Hematopoietic multipotent progenitor cell treated with erythropoietin and hydrocortisone succinate and interleukin-3 and kit ligand, for 4 days (in vitro differentiated cells): ENCODE measurements at regions not wholly inside any gene's neighbourhood (a gene's known extent, or its start where the extent isn't known, plus 50 kb on each side); places are given as distances from the start of the nearest gene placed in this dataset.

ENCODE experiments used
- DNase-seq: peaks from one replicate; pipeline ENCODE4 v3.0.0-alpha.2; 2015

DNA sequence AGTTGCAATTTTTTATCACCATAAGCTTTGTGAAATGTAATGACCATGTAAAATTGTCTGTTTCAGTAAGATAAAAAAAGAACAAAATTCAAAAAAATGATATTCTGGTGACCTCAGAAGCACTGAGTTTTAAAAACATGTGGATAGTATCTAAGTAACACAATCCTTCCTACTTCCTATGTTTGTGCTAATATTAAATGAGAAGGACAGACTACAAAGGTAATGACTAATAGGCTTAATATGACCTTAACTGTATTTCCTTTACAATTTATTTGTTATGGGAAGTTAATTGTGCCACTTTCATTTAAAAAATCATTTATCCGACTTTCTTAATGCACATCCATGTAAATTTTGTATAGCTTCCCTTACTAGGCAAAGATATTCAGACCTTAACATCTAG lies 1030.4 kb upstream of the ATXN8OS start:
- DNase-seq = no peak

DNA sequence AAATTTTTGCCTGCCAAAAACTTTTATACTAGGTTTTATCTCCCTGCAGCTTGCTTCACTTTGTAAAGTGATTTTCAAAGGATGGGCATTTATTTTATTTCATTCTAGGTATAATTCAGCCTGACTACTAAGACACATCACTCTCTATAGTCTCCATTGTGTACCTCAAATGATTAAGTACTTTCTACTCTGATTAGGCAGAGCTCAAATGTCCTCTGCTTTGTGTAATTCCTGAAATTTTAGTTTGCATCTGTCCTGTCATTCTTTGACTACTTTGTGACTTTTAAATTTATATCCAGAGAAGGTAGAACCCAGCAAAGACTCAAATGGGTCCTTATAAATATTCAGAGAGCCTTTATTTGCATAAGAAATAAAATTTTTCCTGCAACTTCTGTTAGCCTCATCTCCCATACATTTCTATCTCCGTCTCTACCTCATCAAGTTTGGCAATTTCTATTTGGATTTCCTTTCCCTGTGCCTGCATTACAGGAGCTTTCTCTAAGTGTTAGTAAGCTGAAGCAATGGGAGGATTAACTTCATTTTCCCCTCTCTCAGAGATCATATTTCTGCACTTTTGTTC lies 1038.0 kb upstream of the ATXN8OS start:
- DNase-seq = no peak

DNA sequence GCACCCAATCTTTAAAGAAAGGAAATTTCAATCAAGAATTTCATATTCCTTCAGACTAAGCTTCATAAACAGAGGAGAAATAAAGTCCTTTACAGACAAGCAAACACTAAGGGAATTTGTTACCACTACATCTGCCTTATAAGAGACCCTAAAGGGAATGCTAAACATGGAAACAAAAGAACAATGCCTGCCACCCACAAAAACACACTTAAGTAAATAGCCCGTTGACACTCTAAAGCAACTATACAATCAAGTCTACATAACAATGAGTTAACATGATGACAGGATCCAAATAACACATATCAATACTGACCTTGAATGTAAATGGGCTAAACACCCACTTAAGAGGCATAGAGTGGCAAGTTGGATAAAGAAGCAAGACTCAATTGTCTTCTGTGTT lies 1056.9 kb upstream of the ATXN8OS start:
- DNase-seq = no peak

DNA sequence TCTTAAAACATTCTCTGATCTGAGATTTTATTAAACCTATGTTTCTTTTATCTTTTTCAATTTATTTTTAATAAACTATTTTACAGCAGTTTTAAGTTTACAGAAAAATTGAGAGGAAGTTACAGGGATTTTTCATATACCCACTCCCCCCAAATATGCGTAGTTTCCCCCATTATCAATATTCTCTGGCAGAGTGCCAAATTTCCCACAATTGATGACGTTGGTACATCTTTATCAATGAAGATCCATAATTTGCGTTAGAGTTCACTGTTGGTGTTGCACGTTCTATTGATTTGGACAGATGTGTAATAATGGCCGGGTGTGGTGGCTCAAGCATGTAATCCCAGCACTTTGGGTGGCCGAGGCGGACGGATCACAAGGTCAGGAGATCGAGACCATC lies 1063.0 kb upstream of the ATXN8OS start:
- no peak for DNase-seq

DNA sequence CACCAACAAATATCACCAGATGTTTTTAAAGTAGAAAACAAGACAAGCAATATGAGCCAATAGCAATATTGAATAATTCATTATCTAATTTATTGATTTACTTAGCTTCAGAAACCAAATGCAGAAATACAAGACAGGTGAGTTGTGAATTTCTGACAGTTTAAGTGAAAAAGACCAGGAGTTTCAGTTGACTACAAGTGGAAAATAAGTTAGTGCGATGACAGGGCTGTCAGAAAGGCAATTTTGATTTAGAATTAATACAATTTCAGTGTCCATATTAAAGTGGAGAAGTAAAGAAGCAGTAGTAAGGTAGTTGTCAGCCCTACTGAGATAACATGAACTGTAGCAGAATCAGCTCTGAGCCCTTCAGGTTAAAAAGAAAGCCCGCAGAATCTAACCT lies 1066.7 kb upstream of the ATXN8OS start:
- DNase-seq = no peak

DNA sequence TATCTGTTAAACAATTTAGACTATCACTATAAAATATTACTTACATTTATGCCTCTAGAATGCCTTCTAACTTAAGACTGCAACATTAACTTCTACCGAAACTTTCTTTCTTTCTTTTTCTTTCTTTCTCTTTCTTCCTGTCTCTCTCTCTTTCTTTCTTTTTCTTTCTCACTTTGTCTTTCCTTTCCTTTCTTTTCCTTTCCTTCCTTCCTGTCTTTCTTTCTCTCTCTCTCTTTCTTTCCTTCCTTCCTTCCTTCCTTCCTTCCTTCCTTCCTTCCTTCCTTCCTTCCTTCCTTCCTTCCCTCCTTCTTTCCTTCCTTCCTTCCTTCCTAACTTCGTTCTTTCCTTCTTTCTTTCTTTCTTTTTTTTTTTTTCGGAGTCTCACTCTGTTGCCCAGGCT lies 1071.9 kb upstream of the ATXN8OS start:
- no peak for DNase-seq

DNA sequence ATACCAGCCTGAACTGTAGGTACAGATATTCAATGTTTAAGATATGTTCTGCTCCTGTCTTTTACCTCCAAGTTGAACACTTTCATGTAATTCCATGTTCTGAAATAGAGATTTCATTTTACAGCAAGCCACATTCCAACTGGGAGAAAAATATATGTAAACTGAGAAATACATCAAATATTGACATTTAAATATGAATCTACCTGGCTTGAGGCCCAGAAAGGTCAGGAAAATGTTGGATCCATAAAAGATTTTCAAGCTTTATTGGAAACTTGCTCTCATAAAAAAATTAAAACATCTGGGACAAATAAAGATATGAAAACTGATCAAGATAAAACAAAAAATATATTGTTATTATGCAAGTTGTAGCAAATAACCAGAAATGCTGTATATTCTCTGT lies 1078.7 kb upstream of the ATXN8OS start:
- no peak for DNase-seq

DNA sequence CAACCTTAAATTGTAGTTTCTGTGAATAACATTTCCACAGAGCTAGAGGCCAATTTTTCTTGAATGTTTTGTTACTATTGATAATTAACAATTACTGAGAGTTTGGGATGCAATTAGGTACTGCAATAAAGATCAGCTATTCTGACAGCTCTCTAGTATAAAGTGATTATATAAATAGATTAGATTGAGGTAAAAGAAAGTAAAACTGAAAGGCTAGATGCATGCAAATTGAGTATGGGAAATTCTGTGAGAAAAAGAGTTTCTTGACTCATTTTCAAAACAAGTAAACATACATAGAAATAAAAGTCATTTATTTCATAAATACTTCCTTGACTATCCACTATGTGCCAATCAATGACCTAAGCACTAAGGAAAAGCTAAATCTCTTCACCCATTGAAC lies 1087.5 kb upstream of the ATXN8OS start:
- DNase-seq = no peak

DNA sequence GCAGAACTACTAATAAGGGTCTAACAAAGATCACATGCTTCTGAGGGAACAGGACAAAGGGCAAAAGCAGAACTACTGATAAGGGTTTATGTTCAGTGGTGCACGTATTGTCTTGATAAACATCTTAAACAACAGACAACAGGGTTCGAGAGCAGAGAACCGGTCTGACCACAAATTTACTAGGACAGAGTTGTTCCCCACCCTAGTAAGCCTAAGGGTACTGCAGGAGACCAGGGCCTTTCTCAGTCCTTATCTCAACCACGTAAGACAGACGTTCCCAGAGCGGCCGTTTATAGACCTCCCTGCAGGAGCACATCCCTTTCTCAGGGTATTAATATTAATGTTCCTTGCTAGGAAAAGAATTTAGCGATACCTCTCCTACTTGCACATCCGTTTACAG lies 1089.5 kb upstream of the ATXN8OS start:
- DNase-seq = peak; percentile 0

DNA sequence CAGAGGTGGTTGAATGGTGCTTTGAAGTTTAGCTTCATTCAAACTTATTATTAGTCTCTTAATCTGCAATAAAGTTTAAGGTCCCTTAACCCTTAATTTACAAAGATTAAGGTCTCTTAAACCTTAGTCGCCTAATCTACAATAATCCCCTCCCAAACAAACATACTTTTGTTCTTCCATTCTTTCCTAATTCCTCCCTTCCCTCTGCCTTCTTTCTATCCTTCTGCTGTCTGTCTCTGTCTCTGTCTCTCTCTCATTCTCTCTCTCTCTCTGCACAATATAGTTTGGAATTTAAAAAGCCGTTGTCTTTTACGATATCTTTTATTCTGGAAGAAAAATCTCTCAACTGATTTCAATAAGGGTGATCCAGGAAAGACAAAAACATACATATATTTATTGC lies 1096.8 kb upstream of the ATXN8OS start:
- DNase-seq = no peak

DNA sequence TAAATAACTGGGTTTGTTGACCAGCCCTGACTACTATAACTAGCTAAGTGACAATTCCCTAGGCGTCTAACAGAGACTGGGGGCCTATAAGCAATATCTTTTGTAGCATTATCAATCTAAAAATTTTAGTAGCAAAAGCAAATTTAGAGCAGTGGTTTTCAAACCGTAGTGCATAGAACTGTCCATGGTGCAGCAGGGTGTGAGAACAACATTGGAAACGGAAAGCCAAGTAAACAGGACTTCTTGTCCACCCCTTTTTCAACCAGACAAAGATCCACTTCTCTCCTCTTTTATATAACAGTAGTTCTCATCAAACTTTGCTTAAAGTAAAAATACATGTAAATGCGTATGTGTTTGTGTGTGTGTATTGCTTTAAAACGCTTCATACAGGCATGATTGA lies 1099.1 kb upstream of the ATXN8OS start:
- no peak for DNase-seq

DNA sequence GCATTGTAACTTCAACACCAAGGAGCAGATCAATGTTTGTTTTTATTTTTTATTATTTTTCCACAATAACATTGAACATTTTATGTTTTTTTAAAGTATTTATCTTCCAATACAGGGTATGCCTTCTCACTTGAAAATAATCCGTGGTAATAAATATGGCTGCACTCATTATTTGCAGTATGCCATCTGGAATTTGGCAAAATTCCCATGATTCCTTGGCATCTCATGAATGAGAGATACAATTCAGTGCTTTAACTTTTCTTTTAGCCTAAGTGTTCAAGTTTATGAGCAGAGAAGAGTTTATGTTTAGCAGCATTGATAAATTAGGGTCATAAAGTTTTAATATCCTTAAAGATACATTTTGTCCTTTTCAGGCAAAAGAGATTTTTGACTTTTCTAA lies 1109.6 kb upstream of the ATXN8OS start:
- DNase-seq = no peak

DNA sequence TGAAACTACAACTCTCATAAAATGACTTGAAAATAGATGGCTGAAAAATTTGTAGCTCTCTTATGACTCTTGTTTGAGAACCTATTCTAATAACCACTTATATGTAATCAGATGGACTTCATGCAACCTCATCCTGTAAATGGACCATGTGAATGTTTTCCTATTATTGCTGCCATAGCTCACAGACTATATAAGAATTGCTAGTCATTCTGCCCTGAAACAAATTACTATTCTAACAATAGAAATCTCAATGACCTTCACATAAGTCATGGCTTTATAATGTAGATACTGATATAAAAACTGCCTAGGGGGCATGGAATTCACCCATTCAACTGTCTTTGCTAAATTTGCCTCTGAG lies 1111.0 kb upstream of the ATXN8OS start:
- DNase-seq = no peak

DNA sequence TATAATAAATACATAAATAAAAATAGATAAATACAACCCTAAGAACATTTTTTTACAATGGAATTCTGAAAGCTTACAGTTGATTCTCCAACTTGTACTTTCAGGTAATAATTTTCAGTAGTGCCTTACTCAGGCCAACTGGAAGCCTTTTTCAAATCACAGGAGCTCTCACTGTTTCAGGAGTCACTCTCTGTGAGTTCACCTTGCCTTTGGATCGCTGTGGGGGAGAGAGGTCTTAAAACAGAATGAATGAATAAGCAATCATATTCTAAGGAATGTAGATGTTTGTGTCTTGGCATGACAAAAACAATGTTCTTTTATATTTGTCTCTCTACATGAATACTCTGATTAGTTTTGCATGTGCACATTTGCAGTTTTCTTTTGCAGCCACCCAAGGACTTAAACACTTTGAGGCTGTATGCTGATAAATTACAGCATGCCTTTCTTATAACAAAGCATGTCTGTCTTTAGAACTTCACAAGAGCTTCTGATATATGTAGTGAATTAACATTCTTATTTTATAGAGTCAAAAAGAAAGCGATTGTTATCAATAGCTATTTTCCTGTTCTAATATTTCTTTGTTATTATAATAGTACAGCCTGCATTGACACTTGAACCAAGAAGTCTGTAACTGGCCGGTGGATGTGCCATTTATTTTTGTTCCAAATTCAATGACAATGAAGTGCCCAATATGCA lies 1111.5 kb upstream of the ATXN8OS start:
- DNase-seq = no peak

DNA sequence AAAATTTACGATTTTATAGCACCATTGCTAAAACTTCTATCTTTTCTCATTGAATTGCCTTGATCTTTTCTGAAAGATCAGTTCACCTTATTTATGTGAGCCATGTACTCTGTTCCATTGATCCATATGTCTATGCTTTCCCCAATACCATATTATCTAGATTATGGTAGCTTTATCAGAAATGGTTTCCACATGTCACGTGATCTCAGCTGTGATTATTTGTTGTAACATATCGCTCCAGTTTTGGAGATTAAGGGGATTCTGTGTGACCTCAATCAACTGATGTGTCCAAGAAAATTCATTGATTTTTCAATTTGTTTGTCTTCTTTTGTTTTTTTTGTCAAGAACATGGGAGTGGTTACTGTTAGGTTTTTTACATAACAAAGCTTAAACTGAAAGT lies 1114.5 kb upstream of the ATXN8OS start:
- no peak for DNase-seq

DNA sequence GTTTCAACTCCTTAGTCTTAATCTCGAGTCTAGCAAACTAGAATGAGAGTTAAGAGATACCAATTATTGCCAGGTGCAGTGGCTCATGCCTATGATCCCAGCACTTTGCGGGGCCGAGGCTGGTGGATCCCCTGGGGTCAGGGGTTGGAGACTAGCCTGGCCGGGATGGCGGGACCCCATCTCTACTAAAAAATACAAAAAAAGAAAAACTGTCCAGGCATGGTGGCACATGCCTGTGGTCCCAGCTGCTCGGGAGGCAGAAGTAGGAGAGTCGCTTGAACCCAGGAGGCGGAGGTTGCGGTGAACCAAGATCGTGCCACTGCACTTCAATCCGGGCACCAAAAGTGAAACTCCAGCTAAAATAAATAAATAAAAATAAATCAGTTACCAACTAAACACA lies 1119.5 kb upstream of the ATXN8OS start:
- no peak for DNase-seq

DNA sequence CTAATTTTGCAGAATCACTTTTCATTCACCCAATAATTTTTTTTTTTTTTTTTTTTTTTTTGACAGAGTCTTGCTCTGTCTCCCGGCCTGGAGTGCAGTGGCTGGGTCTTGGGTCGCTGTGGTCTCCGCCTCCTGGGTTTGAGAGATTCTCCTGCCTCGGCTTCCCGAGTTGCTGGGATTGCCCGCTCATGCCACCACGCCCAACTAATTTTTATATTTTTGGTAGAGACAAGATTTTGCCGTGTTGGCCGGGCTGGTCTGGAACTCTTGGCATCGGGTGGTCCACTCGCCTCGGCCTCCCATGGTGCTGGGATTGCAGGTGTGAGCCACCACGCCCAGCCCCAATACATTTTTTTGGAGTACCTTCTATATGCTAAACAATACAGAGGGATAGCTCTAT lies 1120.0 kb upstream of the ATXN8OS start:
- DNase-seq = no peak

DNA sequence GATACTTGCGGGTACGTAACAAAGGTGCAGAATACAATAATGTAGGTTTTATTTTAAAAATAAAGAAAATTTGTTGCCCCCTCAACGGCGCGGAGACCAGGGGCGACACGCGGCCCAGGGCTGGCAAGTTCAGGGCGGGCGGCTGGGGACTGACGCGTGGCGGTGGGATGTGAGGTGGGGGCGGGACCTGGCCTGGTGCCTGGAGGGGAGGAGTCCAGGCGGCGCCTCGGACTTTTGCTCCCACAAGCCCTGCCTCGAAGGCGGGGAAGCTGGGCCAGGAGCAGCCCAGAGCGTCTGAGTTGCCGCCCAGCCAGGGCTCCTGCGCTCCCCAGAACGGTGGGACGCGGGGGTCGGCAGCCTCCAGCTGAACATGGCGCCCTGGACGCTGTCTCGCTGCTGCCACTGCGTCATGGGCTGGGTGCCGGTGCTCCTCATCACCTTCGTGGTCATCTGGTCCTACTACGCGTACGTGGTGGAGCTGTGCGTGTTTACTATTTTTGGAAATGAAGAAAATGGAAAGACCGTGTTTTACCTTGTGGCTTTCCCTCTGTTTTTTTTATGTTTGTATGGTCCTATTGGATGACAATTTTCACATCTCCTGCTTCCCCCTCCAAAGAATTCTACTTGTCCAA lies 1122.8 kb upstream of the ATXN8OS start:
- no peak for DNase-seq

DNA sequence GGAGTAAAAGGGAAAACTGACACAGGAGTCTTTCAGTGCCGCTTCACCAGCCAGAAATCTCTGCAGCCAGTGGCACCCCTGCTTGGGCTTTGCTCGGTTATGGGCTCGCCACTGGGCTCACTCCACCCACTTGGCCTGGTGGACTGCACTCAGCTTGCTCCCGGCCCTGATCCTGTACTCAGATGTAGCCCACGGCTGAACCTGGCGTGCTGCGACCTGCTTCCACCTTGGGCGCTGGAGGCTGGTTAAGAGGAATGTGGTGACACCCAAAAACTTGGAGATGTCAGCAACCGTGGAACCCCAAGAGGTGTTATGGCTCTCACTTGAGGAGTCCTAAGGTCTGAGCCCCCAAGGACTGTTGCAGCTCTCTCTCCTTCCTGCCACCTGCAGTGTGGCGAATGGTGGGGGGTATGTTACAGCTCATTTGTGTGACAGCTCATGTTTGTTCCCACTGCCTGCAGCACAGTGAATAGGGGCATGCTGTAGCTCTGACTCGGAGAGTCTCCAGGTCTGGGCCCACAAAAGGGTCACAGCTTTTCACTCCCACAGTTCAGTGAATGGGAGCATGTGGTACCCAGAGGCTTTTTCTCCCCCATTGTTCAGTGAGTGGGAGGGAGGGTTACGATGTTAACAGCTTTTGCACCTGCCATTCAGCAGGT lies 1124.5 kb upstream of the ATXN8OS start:
- DNase-seq = no peak

DNA sequence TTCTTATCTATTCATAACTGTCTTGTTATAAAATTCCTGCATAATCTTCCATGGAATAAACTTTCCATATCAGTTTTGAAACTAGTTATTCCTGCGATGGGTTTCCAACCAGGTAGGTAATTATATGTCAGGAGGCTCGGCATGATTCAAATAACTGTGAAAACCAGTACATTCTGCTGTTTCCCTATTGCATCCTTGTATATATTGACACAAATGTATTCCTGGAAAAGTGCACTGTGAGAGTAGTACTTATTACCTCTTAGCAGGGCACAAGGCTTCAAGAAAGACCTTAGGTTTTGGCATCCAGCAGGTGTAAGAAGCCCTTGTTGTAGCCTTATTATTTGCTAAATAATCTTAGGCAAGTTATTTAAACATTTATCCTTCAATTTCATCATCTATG lies 1131.3 kb upstream of the ATXN8OS start:
- no peak for DNase-seq

DNA sequence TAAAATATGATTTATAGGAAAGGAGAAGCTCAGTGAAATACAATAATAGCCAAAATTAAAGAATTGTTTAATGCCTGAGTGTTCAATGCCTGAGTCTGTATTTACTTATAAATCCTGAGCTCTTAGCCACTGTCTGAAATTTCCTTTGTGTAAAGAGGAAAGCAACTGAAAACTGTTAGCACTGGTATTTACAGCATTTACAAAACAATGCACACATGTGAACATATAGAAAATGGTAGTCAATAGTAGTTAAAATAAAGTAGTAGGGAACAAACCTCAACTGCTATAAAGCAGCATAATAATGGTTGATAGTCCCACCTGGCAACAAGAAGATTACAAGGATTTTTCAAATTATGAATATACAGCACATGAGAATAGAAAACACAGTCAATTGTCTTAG lies 1137.1 kb upstream of the ATXN8OS start:
- DNase-seq = no peak

DNA sequence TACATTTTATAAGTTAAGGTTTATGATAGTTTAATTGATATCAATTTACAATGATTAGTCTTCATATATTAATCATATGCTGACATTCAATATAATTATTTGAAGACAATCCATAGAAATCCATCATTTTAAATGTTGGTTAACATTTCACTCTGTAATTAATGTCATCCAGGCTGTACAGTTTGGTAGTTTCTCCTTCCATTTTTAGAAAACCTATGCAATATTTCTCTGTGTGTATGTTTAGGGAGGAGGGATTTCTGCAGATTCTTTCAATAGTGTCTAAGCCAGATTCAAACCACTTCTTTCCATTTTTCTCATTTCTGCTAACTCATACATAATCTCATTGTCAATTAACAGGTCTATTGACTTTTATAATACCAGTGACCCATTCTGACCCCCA lies 1159.0 kb upstream of the ATXN8OS start:
- no peak for DNase-seq

DNA sequence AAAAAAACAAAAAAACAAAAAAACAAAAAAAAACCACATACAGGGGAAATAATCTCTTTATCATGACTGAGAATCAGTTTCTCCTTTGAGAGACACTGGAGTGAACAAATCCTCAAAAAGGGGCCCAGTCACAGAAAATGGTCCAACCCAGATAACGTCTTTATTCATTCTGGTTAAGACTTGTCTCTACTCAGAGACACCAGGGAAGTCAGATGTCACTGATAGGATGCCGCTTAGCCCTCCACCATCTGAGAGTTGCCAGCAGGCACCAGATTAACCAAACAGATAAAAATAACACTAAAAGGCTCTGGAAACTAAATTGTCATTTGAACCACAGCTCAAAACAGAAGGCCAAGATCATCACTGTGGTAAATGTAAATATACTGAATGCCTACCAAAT lies 1163.4 kb upstream of the ATXN8OS start:
- DNase-seq = no peak

DNA sequence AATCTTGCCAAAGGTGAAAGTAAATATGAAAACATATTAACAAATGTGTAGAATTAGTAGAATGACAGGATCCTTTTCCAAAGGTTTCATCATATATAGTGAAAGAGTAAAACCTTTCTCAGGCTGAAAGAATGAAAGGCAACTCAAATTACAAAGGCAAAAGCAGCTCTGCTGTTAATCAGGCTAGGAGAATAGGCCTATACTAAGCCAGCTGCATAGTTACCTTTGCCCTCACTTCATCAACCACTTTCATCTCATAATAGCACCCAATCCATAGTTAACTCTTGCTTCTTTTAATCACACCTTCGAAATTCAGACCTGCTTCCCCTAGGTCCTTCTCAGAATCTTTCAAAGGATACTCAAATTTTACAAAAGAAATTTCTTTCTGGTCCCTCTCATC lies 1167.6 kb upstream of the ATXN8OS start:
- no peak for DNase-seq
